Activated CD4-positive, alpha-beta memory T cell treated with anti-CD3 and anti-CD28 coated beads for 36 hours (primary cell): ENCODE measurements at regions not wholly inside any gene's neighbourhood (a gene's known extent, or its start where the extent isn't known, plus 50 kb on each side); places are given as distances from the start of the nearest gene placed in this dataset.

Experiments
- CTCF ChIA-PET: fragments of 350-600 bp; sonication (Branson Sonifier 250); formaldehyde crosslinking; loops from one replicate; lab custom pipeline; 2021; ENCODE audit warnings: antibody characterized with exemption, inconsistent platforms; lab: Charles Lee
- POLR2A ChIA-PET: fragments of 350-600 bp; sonication (Branson Sonifier 250); formaldehyde crosslinking; loops from one replicate; lab custom pipeline; 2021; ENCODE audit warnings: antibody characterized with exemption; lab: Charles Lee
- DNase-seq: peaks from one replicate; pipeline ENCODE4 v3.0.0-alpha.2; 2020
- H3K27ac Mint-ChIP-seq: one replicate; pipeline ENCODE4 v1.8.0; 2021; ENCODE audit warnings: mixed read lengths
- H3K27me3 Mint-ChIP-seq: one replicate; pipeline ENCODE4 v1.8.0; 2021; ENCODE audit warnings: mixed read lengths
- H3K36me3 Mint-ChIP-seq: one replicate; pipeline ENCODE4 v1.8.0; 2021; ENCODE audit warnings: mixed read lengths
- H3K4me1 Mint-ChIP-seq: one replicate; pipeline ENCODE4 v1.8.0; 2021; ENCODE audit warnings: low read depth, mixed read lengths
- H3K4me3 Mint-ChIP-seq: one replicate; pipeline ENCODE4 v1.8.0; 2021; ENCODE audit warnings: mild to moderate bottlenecking, mixed read lengths
- H3K9me3 Mint-ChIP-seq: one replicate; pipeline ENCODE4 v1.8.0; 2021; ENCODE audit warnings: mixed read lengths
- intact Hi-C: fragments of 100-400 bp; cut with micrococcal nuclease; formaldehyde crosslinking; loops from one replicate; pipeline ENCODE4 v1.15.1; 2023

DNA sequence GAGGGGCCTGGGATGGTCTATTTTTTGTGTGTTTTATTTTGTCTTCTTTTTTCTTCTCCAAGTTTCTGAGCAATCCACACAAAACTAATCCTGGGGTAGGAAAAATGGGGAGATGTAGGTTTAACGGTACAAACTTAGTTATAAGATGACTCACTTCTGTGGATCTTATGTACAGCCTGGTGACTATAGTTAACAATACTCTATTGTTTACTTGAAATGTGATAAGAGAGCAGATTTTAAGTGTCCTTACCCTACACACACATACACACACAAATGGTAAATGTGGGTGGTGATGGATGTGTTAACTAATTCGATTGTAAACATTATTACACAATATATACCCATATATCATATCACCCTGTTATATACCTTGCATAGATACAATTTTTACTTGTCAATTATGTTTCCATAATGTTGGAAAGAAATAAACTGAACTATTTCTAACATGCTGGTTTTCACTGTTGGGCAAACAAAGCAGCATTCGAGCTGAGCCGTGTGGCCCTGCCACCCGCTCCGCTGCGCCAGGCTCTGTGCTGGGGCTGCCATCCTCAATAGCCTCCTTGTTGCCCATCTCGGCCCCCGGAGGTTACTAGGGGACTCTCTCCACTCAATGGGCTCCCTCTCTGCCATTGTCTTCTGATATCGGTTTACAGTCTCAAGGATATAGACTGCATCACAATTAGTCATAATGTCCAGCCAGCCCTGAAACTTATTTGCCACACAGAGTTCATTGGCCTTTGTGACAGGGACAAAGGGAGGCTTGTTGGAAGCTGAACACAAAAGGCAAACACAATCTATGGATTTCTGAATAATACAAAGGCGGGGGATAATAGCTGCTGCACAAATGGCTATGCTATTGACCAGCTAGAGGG lies 380.3 kb upstream of the MAF start:
- no peaks in the 10 kb centered on the region for H3K4me1 Mint-ChIP-seq
- no peaks in the 10 kb centered on the region for H3K36me3 Mint-ChIP-seq
- intact Hi-C loops: no loop called here
- ChIA-PET CTCF (no interaction called here), POLR2A (no interaction called here)
- H3K4me3 Mint-ChIP-seq: no peak overlapping the region
- DNase-seq: no peak
- no peaks in the 10 kb centered on the region for H3K9me3 Mint-ChIP-seq
- H3K27me3 Mint-ChIP-seq: peaks cover 4% of the 10 kb centered on the region
- H3K27ac Mint-ChIP-seq: no peak overlapping the region

- CTCF ChIA-PET: no interaction called here
- no peaks in the 10 kb centered on the region for H3K9me3 Mint-ChIP-seq
- POLR2A ChIA-PET: no interaction called here
- H3K27ac Mint-ChIP-seq: no peak overlapping the region
- no peak overlapping the region for H3K4me3 Mint-ChIP-seq
- no peaks in the 10 kb centered on the region for H3K4me1 Mint-ChIP-seq
- H3K27me3 Mint-ChIP-seq: peaks cover 4% of the 10 kb centered on the region
- intact Hi-C loops: no loop called here
- H3K36me3 Mint-ChIP-seq: no peaks in the 10 kb centered on the region
- no peak for DNase-seq
Measured at GRCh38 chr16:79977940-79978836, 377.7 kb upstream of the MAF start.

GRCh38 chr16:79973320-79973719 lies 372.8 kb upstream of the MAF start:
- intact Hi-C loops: no loop called here
- no peaks in the 10 kb centered on the region for H3K4me1 Mint-ChIP-seq
- H3K36me3 Mint-ChIP-seq: no peaks in the 10 kb centered on the region
- CTCF ChIA-PET: no interaction called here
- no peak overlapping the region for H3K4me3 Mint-ChIP-seq
- no peak for DNase-seq
- H3K27me3 Mint-ChIP-seq: peaks cover 2% of the 10 kb centered on the region
- POLR2A ChIA-PET: no interaction called here
- no peaks in the 10 kb centered on the region for H3K9me3 Mint-ChIP-seq
- H3K27ac Mint-ChIP-seq: no peak overlapping the region

GRCh38 chr16:79972053-79972704 lies 371.6 kb upstream of the MAF start:
- no peak overlapping the region for H3K27ac Mint-ChIP-seq
- no peaks in the 10 kb centered on the region for H3K27me3 Mint-ChIP-seq

GRCh38 chr16:79971237-79971572 lies 370.7 kb upstream of the MAF start:
- Mint-ChIP-seq H3K36me3 (no peaks in the 10 kb centered on the region), H3K9me3 (no peaks in the 10 kb centered on the region), H3K27me3 (peaks cover 2% of the 10 kb centered on the region), H3K4me1 (no peaks in the 10 kb centered on the region), H3K27ac (no peak overlapping the region), H3K4me3 (no peak overlapping the region)
- ChIA-PET CTCF (no interaction called here), POLR2A (no interaction called here)
- intact Hi-C loops: no loop called here
- DNase-seq: no peak

More at GRCh38 chr16:79972053-79972704, 371.6 kb upstream of the MAF start:
- H3K4me1 Mint-ChIP-seq: no peaks in the 10 kb centered on the region
- H3K9me3 Mint-ChIP-seq: no peaks in the 10 kb centered on the region
- intact Hi-C loops: no loop called here
- POLR2A ChIA-PET: no interaction called here
- DNase-seq: no peak
- CTCF ChIA-PET: no interaction called here
- no peak overlapping the region for H3K4me3 Mint-ChIP-seq
- no peaks in the 10 kb centered on the region for H3K36me3 Mint-ChIP-seq

GRCh38 chr16:79970551-79971236 lies 370.2 kb upstream of the MAF start:
- Mint-ChIP-seq H3K4me1 (no peaks in the 10 kb centered on the region), H3K4me3 (no peak overlapping the region), H3K9me3 (no peaks in the 10 kb centered on the region), H3K27me3 (peaks cover 3% of the 10 kb centered on the region), H3K27ac (no peak overlapping the region), H3K36me3 (no peaks in the 10 kb centered on the region)
- ChIA-PET CTCF (no interaction called here), POLR2A (no interaction called here)
- no peak for DNase-seq
- intact Hi-C loops: no loop called here

DNA sequence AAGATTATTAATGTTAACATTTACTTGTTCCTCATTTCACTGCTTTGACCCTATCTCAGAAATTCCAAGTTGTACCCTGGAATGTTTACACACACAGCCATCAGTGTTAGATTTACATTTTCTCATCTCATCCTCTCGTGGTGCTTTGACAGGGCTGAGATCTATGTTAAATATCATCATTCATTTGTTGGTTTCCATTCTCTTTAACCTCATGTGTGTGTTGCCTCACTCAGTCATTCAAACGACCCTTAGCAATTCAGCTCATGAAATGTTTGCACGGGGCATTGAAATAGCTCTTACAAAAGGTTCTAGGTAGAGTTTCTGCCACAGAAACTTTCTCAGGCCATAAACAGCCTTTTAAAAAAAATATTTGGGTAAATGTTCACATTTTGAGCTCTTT lies 369.6 kb upstream of the MAF start:
- intact Hi-C loops: no loop called here
- CTCF ChIA-PET: interaction anchor here (0.6 kb wide), 1 partner anchor 440 kb away, joined by 3 read pairs; no protein-coding TSS in a partner anchor
- H3K4me1 Mint-ChIP-seq: no peaks in the 10 kb centered on the region
- no peak overlapping the region for H3K4me3 Mint-ChIP-seq
- no peak for DNase-seq
- H3K9me3 Mint-ChIP-seq: no peaks in the 10 kb centered on the region
- no peaks in the 10 kb centered on the region for H3K36me3 Mint-ChIP-seq
- no peak overlapping the region for H3K27ac Mint-ChIP-seq
- POLR2A ChIA-PET: no interaction called here
- H3K27me3 Mint-ChIP-seq: peaks cover 3% of the 10 kb centered on the region

DNA sequence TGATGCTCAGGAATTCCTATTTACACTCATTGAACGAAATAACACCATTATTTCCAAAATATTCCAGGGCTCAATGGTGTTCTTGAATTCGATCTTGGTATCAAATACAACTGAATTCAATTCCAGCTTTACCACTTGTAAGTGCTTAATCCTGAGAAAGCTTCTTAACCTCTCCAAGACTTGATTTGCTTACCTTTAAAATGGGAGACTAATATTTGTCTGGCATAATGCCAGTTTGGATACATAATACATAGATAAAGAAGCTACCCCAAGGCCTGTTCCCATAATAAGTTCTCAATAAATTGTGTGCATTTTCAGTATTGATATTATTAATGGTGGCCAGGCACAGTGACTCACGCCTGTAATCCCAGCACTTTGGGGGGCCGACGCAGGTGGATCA lies 368.9 kb upstream of the MAF start:
- CTCF ChIA-PET: interaction anchor here (0.6 kb wide), 1 partner anchor 440 kb away, joined by 3 read pairs; no protein-coding TSS in a partner anchor
- peaks cover 3% of the 10 kb centered on the region for H3K27me3 Mint-ChIP-seq
- H3K36me3 Mint-ChIP-seq: no peaks in the 10 kb centered on the region
- H3K9me3 Mint-ChIP-seq: no peaks in the 10 kb centered on the region
- H3K4me1 Mint-ChIP-seq: no peaks in the 10 kb centered on the region
- DNase-seq: no peak
- POLR2A ChIA-PET: no interaction called here
- no peak overlapping the region for H3K4me3 Mint-ChIP-seq
- no peak overlapping the region for H3K27ac Mint-ChIP-seq
- intact Hi-C loops: no loop called here

DNA sequence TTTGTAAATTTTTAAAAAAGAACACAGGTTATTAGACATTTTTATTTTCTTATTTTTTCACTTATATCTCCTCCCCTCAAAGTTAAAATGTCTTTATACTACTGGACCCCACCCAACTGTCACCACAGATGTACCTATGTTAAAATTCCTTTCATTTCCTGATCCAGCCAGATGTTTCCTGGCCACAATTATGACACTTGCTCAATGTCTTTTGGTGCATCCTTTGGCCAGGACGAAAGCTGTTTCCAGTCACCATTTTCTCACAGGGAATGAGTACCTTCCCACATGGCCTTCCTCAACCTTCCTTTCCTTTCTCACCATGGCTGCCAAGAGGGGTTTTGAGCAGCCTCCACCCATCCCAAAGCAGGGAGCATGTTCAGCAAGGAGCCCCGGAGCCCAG lies 365.7 kb upstream of the MAF start:
- H3K27ac Mint-ChIP-seq: no peak overlapping the region
- H3K4me1 Mint-ChIP-seq: no peaks in the 10 kb centered on the region
- POLR2A ChIA-PET: no interaction called here
- CTCF ChIA-PET: no interaction called here
- peaks cover 6% of the 10 kb centered on the region for H3K27me3 Mint-ChIP-seq
- DNase-seq: no peak
- intact Hi-C loops: no loop called here
- no peaks in the 10 kb centered on the region for H3K9me3 Mint-ChIP-seq
- no peaks in the 10 kb centered on the region for H3K36me3 Mint-ChIP-seq
- no peak overlapping the region for H3K4me3 Mint-ChIP-seq

GRCh38 chr16:79965718-79966117 lies 365.2 kb upstream of the MAF start:
- H3K9me3 Mint-ChIP-seq: no peaks in the 10 kb centered on the region
- no peaks in the 10 kb centered on the region for H3K36me3 Mint-ChIP-seq
- POLR2A ChIA-PET: no interaction called here
- no peak overlapping the region for H3K4me3 Mint-ChIP-seq
- intact Hi-C loops: no loop called here
- H3K4me1 Mint-ChIP-seq: no peaks in the 10 kb centered on the region
- H3K27ac Mint-ChIP-seq: no peak overlapping the region
- CTCF ChIA-PET: no interaction called here
- H3K27me3 Mint-ChIP-seq: peaks cover 11% of the 10 kb centered on the region
- DNase-seq: no peak

DNA sequence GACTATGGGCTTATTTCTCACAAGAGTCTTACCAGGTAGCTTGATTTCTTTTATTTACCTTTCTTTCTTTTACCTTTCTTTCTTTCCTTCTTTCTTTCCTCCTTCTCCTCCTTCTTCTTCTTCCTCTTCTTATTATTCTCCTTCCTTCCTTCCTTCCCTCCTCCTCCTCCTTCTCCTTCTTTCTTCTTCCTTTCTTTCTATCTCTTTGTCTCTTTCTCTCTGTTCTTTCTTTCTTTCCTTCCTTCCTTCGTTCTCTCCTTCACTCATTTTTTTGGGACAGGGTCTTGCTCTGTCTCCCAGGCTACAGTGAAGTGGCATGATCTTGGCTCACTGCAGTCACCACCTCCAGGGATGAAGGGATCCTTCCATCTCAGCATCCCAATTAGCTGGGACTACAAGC lies 363.6 kb upstream of the MAF start:
- intact Hi-C loops: no loop called here
- no peak overlapping the region for H3K27ac Mint-ChIP-seq
- ChIA-PET POLR2A (no interaction called here), CTCF (no interaction called here)
- no peaks in the 10 kb centered on the region for H3K9me3 Mint-ChIP-seq
- no peak overlapping the region for H3K4me3 Mint-ChIP-seq
- H3K4me1 Mint-ChIP-seq: no peaks in the 10 kb centered on the region
- no peak for DNase-seq
- no peaks in the 10 kb centered on the region for H3K36me3 Mint-ChIP-seq
- H3K27me3 Mint-ChIP-seq: peaks cover 14% of the 10 kb centered on the region

GRCh38 chr16:79962962-79963361 lies 362.4 kb upstream of the MAF start:
- Mint-ChIP-seq H3K36me3 (no peaks in the 10 kb centered on the region), H3K9me3 (no peaks in the 10 kb centered on the region), H3K4me1 (no peaks in the 10 kb centered on the region), H3K27me3 (peaks cover 14% of the 10 kb centered on the region), H3K27ac (no peak overlapping the region), H3K4me3 (no peak overlapping the region)
- CTCF ChIA-PET: no interaction called here
- POLR2A ChIA-PET: no interaction called here
- DNase-seq: no peak
- intact Hi-C loops: no loop called here
